ENCODE measurements at regions not wholly inside any gene's neighbourhood (a gene's known extent, or its start where the extent isn't known, plus 50 kb on each side); places are given as distances from the start of the nearest gene placed in this dataset.

GRCh38 chr2:107597507-107597906 is 229.2 kb upstream of the RGPD4 start:
- TF ChIP-seq TAF1 (IDR thresholded peaks at IDR 0.05; ENCODE audit: borderline replicate concordance, insufficient read depth, low read length), result no peak
- TF ChIP-seq POLR2AphosphoS5 (IDR thresholded peaks at IDR 0.05; ENCODE audit: low read depth, low read length), result no peak
- no peak for TF ChIP-seq FOXP2 (optimal IDR thresholded peaks at IDR 0.05; ENCODE audit: borderline replicate concordance, extremely low read depth, extremely low read length, insufficient read depth)
- TF ChIP-seq REST (IDR thresholded peaks at IDR 0.05; ENCODE audit: insufficient read depth in 1 of 2, low read depth in 2 of 2, low read length in 2 of 2), result no peak
- TF ChIP-seq SIN3A (IDR thresholded peaks at IDR 0.05; ENCODE audit: borderline replicate concordance, insufficient read depth, low read length), result no peak

- TF ChIP-seq TAF1 (IDR thresholded peaks at IDR 0.05; ENCODE audit: borderline replicate concordance, insufficient read depth, low read length), result no peak
Observed at GRCh38 chr2:107602801-107603200, 223.9 kb upstream of the RGPD4 start.

- no peak for TF ChIP-seq SIN3A (IDR thresholded peaks at IDR 0.05; ENCODE audit: borderline replicate concordance, insufficient read depth, low read length)
- no peak for TF ChIP-seq TAF1 (IDR thresholded peaks at IDR 0.05; ENCODE audit: borderline replicate concordance, insufficient read depth, low read length)
Observed at GRCh38 chr2:107607054-107607453, 219.6 kb upstream of the RGPD4 start.

- TF ChIP-seq TAF1 (IDR thresholded peaks at IDR 0.05; ENCODE audit: borderline replicate concordance, insufficient read depth, low read length), result no peak
- TF ChIP-seq SIN3A (IDR thresholded peaks at IDR 0.05; ENCODE audit: borderline replicate concordance, insufficient read depth, low read length), result no peak
- no peak for TF ChIP-seq POLR2AphosphoS5 (IDR thresholded peaks at IDR 0.05; ENCODE audit: low read depth, low read length)
- TF ChIP-seq REST (IDR thresholded peaks at IDR 0.05; ENCODE audit: insufficient read depth in 1 of 2, low read depth in 2 of 2, low read length in 2 of 2), result no peak
- TF ChIP-seq FOXP2 (optimal IDR thresholded peaks at IDR 0.05; ENCODE audit: borderline replicate concordance, extremely low read depth, extremely low read length, insufficient read depth), result no peak
Observed at GRCh38 chr2:107607473-107607872, 219.2 kb upstream of the RGPD4 start.

- TF ChIP-seq REST (IDR thresholded peaks at IDR 0.05; ENCODE audit: insufficient read depth in 1 of 2, low read depth in 2 of 2, low read length in 2 of 2) (no peak), SIN3A (IDR thresholded peaks at IDR 0.05; ENCODE audit: borderline replicate concordance, insufficient read depth, low read length) (no peak), FOXP2 (optimal IDR thresholded peaks at IDR 0.05; ENCODE audit: borderline replicate concordance, extremely low read depth, extremely low read length, insufficient read depth) (no peak), TAF1 (IDR thresholded peaks at IDR 0.05; ENCODE audit: borderline replicate concordance, insufficient read depth, low read length) (no peak), POLR2AphosphoS5 (IDR thresholded peaks at IDR 0.05; ENCODE audit: low read depth, low read length) (no peak)
Observed at GRCh38 chr2:107615039-107615438, 211.7 kb upstream of the RGPD4 start.

GRCh38 chr2:107618769-107619168 is 207.9 kb upstream of the RGPD4 start:
- TF ChIP-seq FOXP2 (optimal IDR thresholded peaks at IDR 0.05; ENCODE audit: borderline replicate concordance, extremely low read depth, extremely low read length, insufficient read depth) (no peak), REST (IDR thresholded peaks at IDR 0.05; ENCODE audit: insufficient read depth in 1 of 2, low read depth in 2 of 2, low read length in 2 of 2) (no peak), SIN3A (IDR thresholded peaks at IDR 0.05; ENCODE audit: borderline replicate concordance, insufficient read depth, low read length) (no peak), POLR2AphosphoS5 (IDR thresholded peaks at IDR 0.05; ENCODE audit: low read depth, low read length) (no peak), TAF1 (IDR thresholded peaks at IDR 0.05; ENCODE audit: borderline replicate concordance, insufficient read depth, low read length) (no peak)
